PC-3 (cell line): ENCODE measurements at regions not wholly inside any gene's neighbourhood (a gene's known extent, or its start where the extent isn't known, plus 50 kb on each side); places are given as distances from the start of the nearest gene placed in this dataset.

Source experiments
- EZH2phosphoT487 ChIP-seq: fragments of 300-600 bp; sonication (generic); IDR thresholded peaks from 2 replicates; pipeline ENCODE4 v1.6.1; 2018; ENCODE audit warnings: mild to moderate bottlenecking, antibody characterized with exemption, low read length, borderline replicate concordance
- TF ChIP-seq, protein P1 (sequence below): fragments of 300-600 bp; sonication (generic); conservative IDR thresholded peaks from 2 replicates; pipeline ENCODE4 v1.5.1; 2017; ENCODE audit warnings: antibody characterized with exemption, low read depth, mild to moderate bottlenecking, low read length

- TF ChIP-seq, protein P1, sequence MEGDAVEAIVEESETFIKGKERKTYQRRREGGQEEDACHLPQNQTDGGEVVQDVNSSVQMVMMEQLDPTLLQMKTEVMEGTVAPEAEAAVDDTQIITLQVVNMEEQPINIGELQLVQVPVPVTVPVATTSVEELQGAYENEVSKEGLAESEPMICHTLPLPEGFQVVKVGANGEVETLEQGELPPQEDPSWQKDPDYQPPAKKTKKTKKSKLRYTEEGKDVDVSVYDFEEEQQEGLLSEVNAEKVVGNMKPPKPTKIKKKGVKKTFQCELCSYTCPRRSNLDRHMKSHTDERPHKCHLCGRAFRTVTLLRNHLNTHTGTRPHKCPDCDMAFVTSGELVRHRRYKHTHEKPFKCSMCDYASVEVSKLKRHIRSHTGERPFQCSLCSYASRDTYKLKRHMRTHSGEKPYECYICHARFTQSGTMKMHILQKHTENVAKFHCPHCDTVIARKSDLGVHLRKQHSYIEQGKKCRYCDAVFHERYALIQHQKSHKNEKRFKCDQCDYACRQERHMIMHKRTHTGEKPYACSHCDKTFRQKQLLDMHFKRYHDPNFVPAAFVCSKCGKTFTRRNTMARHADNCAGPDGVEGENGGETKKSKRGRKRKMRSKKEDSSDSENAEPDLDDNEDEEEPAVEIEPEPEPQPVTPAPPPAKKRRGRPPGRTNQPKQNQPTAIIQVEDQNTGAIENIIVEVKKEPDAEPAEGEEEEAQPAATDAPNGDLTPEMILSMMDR = no peak
- TF ChIP-seq EZH2phosphoT487 = no peak
Measured at GRCh38 chr11:121688055-121688491, 235.3 kb upstream of the SORL1-AS1 start.
